Breast epithelium (tissue), 3 donors: ENCODE measurements at regions not wholly inside any gene's neighbourhood (a gene's known extent, or its start where the extent isn't known, plus 50 kb on each side); places are given as distances from the start of the nearest gene placed in this dataset.

Experiments
- POLR2A ChIP-seq: fragments of 450-650 bp; IDR thresholded peaks from one replicate; pipeline ENCODE4 v1.6.1; 2016; ENCODE audit warnings: antibody characterized with exemption, mild to moderate bottlenecking, moderate library complexity
- POLR2AphosphoS5 ChIP-seq, 3 donors: sonication (generic); formaldehyde crosslinking; IDR thresholded peaks; one replicate each; pipeline ENCODE4 v1.6.1; 2017; ENCODE audit warnings: antibody characterized with exemption in 3 of 3
- TF ChIP-seq, protein P1 (sequence below), 3 donors: fragments of 450-650 bp; IDR thresholded peaks; one replicate each; pipeline ENCODE4 v1.5.1; 2016 to 2017; ENCODE audit warnings: antibody characterized with exemption in 3 of 3, mild to moderate bottlenecking in 3 of 3, moderate library complexity in 3 of 3

DNA sequence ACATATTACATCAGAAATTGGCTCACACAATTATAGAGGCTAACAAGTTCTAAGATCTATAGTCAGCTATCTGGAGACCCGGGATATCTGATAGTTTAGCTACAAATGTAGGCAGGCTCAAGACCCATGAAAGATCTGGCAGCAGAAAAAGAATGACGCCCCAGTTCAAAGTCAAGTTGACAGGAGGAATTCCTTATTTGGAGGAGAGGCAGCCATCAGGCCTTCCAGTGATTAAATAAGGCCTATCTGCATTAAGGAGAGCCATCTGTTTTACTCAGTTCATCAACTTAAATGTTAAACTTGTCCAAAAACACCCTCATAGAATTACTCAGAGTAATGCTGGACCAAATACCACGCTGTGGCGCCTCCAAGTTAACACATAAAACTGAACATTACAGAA is 1402.6 kb downstream of the FAM181B start:
- TF ChIP-seq, protein P1, sequence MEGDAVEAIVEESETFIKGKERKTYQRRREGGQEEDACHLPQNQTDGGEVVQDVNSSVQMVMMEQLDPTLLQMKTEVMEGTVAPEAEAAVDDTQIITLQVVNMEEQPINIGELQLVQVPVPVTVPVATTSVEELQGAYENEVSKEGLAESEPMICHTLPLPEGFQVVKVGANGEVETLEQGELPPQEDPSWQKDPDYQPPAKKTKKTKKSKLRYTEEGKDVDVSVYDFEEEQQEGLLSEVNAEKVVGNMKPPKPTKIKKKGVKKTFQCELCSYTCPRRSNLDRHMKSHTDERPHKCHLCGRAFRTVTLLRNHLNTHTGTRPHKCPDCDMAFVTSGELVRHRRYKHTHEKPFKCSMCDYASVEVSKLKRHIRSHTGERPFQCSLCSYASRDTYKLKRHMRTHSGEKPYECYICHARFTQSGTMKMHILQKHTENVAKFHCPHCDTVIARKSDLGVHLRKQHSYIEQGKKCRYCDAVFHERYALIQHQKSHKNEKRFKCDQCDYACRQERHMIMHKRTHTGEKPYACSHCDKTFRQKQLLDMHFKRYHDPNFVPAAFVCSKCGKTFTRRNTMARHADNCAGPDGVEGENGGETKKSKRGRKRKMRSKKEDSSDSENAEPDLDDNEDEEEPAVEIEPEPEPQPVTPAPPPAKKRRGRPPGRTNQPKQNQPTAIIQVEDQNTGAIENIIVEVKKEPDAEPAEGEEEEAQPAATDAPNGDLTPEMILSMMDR (IDR thresholded peaks at IDR 0.05) = no peak
- TF ChIP-seq POLR2A = no peak
- TF ChIP-seq POLR2AphosphoS5 (IDR thresholded peaks at IDR 0.05) = no peak
